GM23338 (cell line): ENCODE measurements at regions not wholly inside any gene's neighbourhood (a gene's known extent, or its start where the extent isn't known, plus 50 kb on each side); places are given as distances from the start of the nearest gene placed in this dataset.
A peak's percentile ranks its signal among the peaks of the same experiment; 100 is the strongest.

Experiments used
- ATAC-seq: fragments of 200-7000 bp; cut with Tn5 transposase; 3 replicates; pipeline ENCODE4 v1.9.1; 2020
- DNase-seq: peaks from one replicate; pipeline ENCODE4 v3.0.0-alpha.2; 2015; ENCODE audit warnings: low spot score
- H2AFZ ChIP-seq: fragments of 200-600 bp; sonication (generic); 2 replicates; pipeline ENCODE4 v1.8.0; 2016; ENCODE audit warnings: antibody characterized with exemption, mild to moderate bottlenecking, moderate library complexity
- H3F3A ChIP-seq: fragments of 200-600 bp; sonication (generic); replicated peaks from 2 replicates; pipeline ENCODE4 v1.8.0; 2017; ENCODE audit warnings: antibody characterized with exemption, mixed run types, low read depth
- H3K27ac ChIP-seq: fragments of 200-600 bp; sonication (generic); 2 replicates; pipeline ENCODE4 v1.6.1; 2016; ENCODE audit warnings: low read depth
- H3K27me3 ChIP-seq: fragments of 200-600 bp; sonication (generic); 2 replicates; pipeline ENCODE4 v1.8.0; 2016; ENCODE audit warnings: mild to moderate bottlenecking, mixed run types, moderate library complexity; ENCODE audit not compliant: insufficient read depth
- H3K36me3 ChIP-seq: fragments of 200-600 bp; sonication (generic); 2 replicates; pipeline ENCODE4 v1.8.0; 2016; ENCODE audit warnings: mild to moderate bottlenecking; ENCODE audit not compliant: insufficient read depth
- H3K4me1 ChIP-seq: fragments of 200-600 bp; sonication (generic); 2 replicates; pipeline ENCODE4 v1.8.0; 2016; ENCODE audit warnings: mild to moderate bottlenecking, moderate library complexity; ENCODE audit not compliant: insufficient read depth
- H3K4me2 ChIP-seq: fragments of 200-600 bp; sonication (generic); 2 replicates; pipeline ENCODE4 v1.7.1; 2017; ENCODE audit warnings: mixed run types
- H3K4me3 ChIP-seq: fragments of 200-600 bp; sonication (generic); 2 replicates; pipeline ENCODE4 v1.6.1; 2016; ENCODE audit warnings: mixed run types
- H3K79me2 ChIP-seq: fragments of 200-600 bp; sonication (generic); replicated peaks from 2 replicates; pipeline ENCODE4 v1.8.0; 2017; ENCODE audit warnings: mild to moderate bottlenecking; ENCODE audit not compliant: insufficient read depth
- H3K9me2 ChIP-seq: fragments of 200-600 bp; sonication (generic); 2 replicates; pipeline ENCODE4 v1.8.0; 2017; ENCODE audit not compliant: insufficient read depth
- H4K20me1 ChIP-seq: fragments of 200-600 bp; sonication (generic); replicated peaks from 2 replicates; pipeline ENCODE4 v1.8.0; 2017; ENCODE audit warnings: mild to moderate bottlenecking; ENCODE audit not compliant: insufficient read depth
- H3K27ac Mint-ChIP-seq: 2 replicates; pipeline ENCODE4 v1.8.0; 2020; ENCODE audit warnings: inconsistent platforms, mild to moderate bottlenecking, moderate library complexity, mixed read lengths
- H3K27me3 Mint-ChIP-seq: 3 replicates; pipeline ENCODE4 v1.8.0; 2022; ENCODE audit warnings: low read depth, mild to moderate bottlenecking, moderate library complexity, mixed read lengths, inconsistent platforms; ENCODE audit not compliant: insufficient read depth, poor library complexity
- H3K36me3 Mint-ChIP-seq: 3 replicates; pipeline ENCODE4 v1.8.0; 2021; ENCODE audit warnings: low read depth, mild to moderate bottlenecking, inconsistent platforms, moderate library complexity, mixed read lengths
- H3K4me1 Mint-ChIP-seq: 3 replicates; pipeline ENCODE4 v1.8.0; 2020; ENCODE audit warnings: mild to moderate bottlenecking, inconsistent platforms, mixed read lengths
- H3K4me3 Mint-ChIP-seq: 3 replicates; pipeline ENCODE4 v1.8.0; 2021; ENCODE audit warnings: moderate library complexity, mild to moderate bottlenecking, inconsistent platforms, mixed read lengths
- H3K9me3 Mint-ChIP-seq: 3 replicates; pipeline ENCODE4 v1.8.0; 2020; ENCODE audit warnings: moderate library complexity, mild to moderate bottlenecking, inconsistent platforms, mixed read lengths
- CREB1 ChIP-seq: fragments of 250-450 bp; sonication (Bioruptor Pico); IDR thresholded peaks from 2 replicates; pipeline ENCODE4 v1.5.0; 2020; ENCODE audit warnings: low read depth, mild to moderate bottlenecking, moderate library complexity
- EZH2 ChIP-seq: fragments of 200-600 bp; sonication (generic); IDR thresholded peaks from one replicate; pipeline ENCODE4 v1.8.0; 2017; ENCODE audit warnings: antibody characterized with exemption, mild to moderate bottlenecking, low read depth; ENCODE audit not compliant: unreplicated experiment
- EZH2phosphoT487 ChIP-seq: fragments of 200-600 bp; sonication (generic); IDR thresholded peaks from one replicate; pipeline ENCODE4 v1.8.1; 2018; ENCODE audit warnings: antibody characterized with exemption; ENCODE audit not compliant: unreplicated experiment
- JUNB ChIP-seq: IDR thresholded peaks from one replicate; pipeline ENCODE4 v1.6.1; 2016; ENCODE audit warnings: antibody characterized with exemption; ENCODE audit not compliant: unreplicated experiment
- NANOG ChIP-seq: IDR thresholded peaks from 2 replicates; pipeline ENCODE4 v1.6.1; 2016; ENCODE audit warnings: antibody characterized with exemption, borderline replicate concordance
- POLR2AphosphoS5 ChIP-seq: IDR thresholded peaks from 2 replicates; pipeline ENCODE4 v1.6.1; 2016; ENCODE audit warnings: antibody characterized with exemption, low read depth
- REST ChIP-seq: IDR thresholded peaks from one replicate; pipeline ENCODE4 v1.6.1; 2018; ENCODE audit warnings: antibody characterized with exemption; ENCODE audit not compliant: unreplicated experiment
- STAT1 ChIP-seq: IDR thresholded peaks from one replicate; pipeline ENCODE4 v1.6.1; 2016; ENCODE audit warnings: antibody characterized with exemption; ENCODE audit not compliant: unreplicated experiment
- ZNF114 ChIP-seq: fragments of 250-450 bp; sonication (Bioruptor Pico); IDR thresholded peaks from 2 replicates; pipeline ENCODE4 v1.5.0; 2020; ENCODE audit warnings: mild to moderate bottlenecking, moderate library complexity
- ZNF331 ChIP-seq: fragments of 250-450 bp; sonication (Bioruptor Pico); IDR thresholded peaks from 2 replicates; pipeline ENCODE4 v1.5.0; 2020; ENCODE audit warnings: low read depth, mild to moderate bottlenecking, moderate library complexity
- TF ChIP-seq, protein P1 (sequence below): fragments of 250-450 bp; sonication (Bioruptor Pico); IDR thresholded peaks from 2 replicates; pipeline ENCODE4 v1.5.0; 2020; ENCODE audit warnings: mild to moderate bottlenecking, moderate library complexity
- TF ChIP-seq, protein P2 (sequence below), 2 experiments: fragments of 200-600 bp in 1 of 2; sonication (generic) in 1 of 2; conservative IDR thresholded peaks; 2 replicates each; pipeline versions ENCODE4 v1.5.1 to v1.6.1; 2016 to 2017; ENCODE audit warnings: antibody characterized with exemption in 2 of 2, low read depth in 2 of 2, mild to moderate bottlenecking in 2 of 2, moderate library complexity in 1 of 2
- TF ChIP-seq, protein P3 (sequence below): IDR thresholded peaks from 2 replicates; pipeline ENCODE4 v1.6.1; 2016; ENCODE audit warnings: antibody characterized with exemption

- Histone ChIP-seq H3K79me2 (no peaks in the 10 kb centered on the region), H3K36me3 (no peaks in the 10 kb centered on the region), H4K20me1 (no peaks in the 10 kb centered on the region), H3K4me1 (peaks cover 8% of the 10 kb centered on the region), H3K4me2 (peak overlapping the region; percentile 7; the same call in 1 of the 2 replicates), H3K4me3 (no peak overlapping the region), H3K27me3 (no peaks in the 10 kb centered on the region), H2AFZ (no peak overlapping the region), H3K27ac (no peak overlapping the region), H3F3A (no peaks in the 10 kb centered on the region), H3K9me2 (peaks cover 4% of the 10 kb centered on the region; the same call in 1 of the 2 replicates)
- ATAC-seq (no peak), DNase-seq (no peak)
- H3K27me3 Mint-ChIP-seq: no peaks in the 10 kb centered on the region
- H3K4me1 Mint-ChIP-seq: peaks cover 14% of the 10 kb centered on the region; the same call in 2 of the 3 replicates
- H3K27ac Mint-ChIP-seq: no peak overlapping the region; the same call in 1 of the 2 replicates
- no peaks in the 10 kb centered on the region for H3K9me3 Mint-ChIP-seq
- TF ChIP-seq CREB1 (CRISPR knock-in tag) (no peak), REST (no peak), STAT1 (no peak), EZH2 (no peak), ZNF331 (CRISPR knock-in tag) (no peak), EZH2phosphoT487 (no peak), NANOG (no peak), JUNB (no peak), ZNF114 (CRISPR knock-in tag) (no peak), POLR2AphosphoS5 (no peak)
- TF ChIP-seq, protein P1, sequence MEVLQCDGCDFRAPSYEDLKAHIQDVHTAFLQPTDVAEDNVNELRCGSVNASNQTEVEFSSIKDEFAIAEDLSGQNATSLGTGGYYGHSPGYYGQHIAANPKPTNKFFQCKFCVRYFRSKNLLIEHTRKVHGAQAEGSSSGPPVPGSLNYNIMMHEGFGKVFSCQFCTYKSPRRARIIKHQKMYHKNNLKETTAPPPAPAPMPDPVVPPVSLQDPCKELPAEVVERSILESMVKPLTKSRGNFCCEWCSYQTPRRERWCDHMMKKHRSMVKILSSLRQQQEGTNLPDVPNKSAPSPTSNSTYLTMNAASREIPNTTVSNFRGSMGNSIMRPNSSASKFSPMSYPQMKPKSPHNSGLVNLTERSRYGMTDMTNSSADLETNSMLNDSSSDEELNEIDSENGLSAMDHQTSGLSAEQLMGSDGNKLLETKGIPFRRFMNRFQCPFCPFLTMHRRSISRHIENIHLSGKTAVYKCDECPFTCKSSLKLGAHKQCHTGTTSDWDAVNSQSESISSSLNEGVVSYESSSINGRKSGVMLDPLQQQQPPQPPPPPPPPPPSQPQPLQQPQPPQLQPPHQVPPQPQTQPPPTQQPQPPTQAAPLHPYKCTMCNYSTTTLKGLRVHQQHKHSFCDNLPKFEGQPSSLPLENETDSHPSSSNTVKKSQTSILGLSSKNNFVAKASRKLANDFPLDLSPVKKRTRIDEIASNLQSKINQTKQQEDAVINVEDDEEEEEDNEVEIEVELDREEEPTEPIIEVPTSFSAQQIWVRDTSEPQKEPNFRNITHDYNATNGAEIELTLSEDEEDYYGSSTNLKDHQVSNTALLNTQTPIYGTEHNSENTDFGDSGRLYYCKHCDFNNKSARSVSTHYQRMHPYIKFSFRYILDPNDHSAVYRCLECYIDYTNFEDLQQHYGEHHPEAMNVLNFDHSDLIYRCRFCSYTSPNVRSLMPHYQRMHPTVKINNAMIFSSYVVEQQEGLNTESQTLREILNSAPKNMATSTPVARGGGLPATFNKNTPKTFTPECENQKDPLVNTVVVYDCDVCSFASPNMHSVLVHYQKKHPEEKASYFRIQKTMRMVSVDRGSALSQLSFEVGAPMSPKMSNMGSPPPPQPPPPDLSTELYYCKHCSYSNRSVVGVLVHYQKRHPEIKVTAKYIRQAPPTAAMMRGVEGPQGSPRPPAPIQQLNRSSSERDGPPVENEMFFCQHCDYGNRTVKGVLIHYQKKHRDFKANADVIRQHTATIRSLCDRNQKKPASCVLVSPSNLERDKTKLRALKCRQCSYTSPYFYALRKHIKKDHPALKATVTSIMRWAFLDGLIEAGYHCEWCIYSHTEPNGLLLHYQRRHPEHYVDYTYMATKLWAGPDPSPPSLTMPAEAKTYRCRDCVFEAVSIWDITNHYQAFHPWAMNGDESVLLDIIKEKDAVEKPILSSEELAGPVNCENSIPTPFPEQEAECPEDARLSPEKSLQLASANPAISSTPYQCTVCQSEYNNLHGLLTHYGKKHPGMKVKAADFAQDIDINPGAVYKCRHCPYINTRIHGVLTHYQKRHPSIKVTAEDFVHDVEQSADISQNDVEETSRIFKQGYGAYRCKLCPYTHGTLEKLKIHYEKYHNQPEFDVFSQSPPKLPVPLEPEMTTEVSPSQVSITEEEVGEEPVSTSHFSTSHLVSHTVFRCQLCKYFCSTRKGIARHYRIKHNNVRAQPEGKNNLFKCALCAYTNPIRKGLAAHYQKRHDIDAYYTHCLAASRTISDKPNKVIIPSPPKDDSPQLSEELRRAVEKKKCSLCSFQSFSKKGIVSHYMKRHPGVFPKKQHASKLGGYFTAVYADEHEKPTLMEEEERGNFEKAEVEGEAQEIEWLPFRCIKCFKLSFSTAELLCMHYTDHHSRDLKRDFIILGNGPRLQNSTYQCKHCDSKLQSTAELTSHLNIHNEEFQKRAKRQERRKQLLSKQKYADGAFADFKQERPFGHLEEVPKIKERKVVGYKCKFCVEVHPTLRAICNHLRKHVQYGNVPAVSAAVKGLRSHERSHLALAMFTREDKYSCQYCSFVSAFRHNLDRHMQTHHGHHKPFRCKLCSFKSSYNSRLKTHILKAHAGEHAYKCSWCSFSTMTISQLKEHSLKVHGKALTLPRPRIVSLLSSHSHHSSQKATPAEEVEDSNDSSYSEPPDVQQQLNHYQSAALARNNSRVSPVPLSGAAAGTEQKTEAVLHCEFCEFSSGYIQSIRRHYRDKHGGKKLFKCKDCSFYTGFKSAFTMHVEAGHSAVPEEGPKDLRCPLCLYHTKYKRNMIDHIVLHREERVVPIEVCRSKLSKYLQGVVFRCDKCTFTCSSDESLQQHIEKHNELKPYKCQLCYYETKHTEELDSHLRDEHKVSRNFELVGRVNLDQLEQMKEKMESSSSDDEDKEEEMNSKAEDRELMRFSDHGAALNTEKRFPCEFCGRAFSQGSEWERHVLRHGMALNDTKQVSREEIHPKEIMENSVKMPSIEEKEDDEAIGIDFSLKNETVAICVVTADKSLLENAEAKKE (CRISPR knock-in tag): no peak
- TF ChIP-seq, protein P2, sequence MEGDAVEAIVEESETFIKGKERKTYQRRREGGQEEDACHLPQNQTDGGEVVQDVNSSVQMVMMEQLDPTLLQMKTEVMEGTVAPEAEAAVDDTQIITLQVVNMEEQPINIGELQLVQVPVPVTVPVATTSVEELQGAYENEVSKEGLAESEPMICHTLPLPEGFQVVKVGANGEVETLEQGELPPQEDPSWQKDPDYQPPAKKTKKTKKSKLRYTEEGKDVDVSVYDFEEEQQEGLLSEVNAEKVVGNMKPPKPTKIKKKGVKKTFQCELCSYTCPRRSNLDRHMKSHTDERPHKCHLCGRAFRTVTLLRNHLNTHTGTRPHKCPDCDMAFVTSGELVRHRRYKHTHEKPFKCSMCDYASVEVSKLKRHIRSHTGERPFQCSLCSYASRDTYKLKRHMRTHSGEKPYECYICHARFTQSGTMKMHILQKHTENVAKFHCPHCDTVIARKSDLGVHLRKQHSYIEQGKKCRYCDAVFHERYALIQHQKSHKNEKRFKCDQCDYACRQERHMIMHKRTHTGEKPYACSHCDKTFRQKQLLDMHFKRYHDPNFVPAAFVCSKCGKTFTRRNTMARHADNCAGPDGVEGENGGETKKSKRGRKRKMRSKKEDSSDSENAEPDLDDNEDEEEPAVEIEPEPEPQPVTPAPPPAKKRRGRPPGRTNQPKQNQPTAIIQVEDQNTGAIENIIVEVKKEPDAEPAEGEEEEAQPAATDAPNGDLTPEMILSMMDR (conservative IDR thresholded peaks at IDR 0.05; ENCODE audit: low read depth in 2 of 2): no peak
- TF ChIP-seq, protein P3, sequence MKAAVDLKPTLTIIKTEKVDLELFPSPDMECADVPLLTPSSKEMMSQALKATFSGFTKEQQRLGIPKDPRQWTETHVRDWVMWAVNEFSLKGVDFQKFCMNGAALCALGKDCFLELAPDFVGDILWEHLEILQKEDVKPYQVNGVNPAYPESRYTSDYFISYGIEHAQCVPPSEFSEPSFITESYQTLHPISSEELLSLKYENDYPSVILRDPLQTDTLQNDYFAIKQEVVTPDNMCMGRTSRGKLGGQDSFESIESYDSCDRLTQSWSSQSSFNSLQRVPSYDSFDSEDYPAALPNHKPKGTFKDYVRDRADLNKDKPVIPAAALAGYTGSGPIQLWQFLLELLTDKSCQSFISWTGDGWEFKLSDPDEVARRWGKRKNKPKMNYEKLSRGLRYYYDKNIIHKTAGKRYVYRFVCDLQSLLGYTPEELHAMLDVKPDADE: no peak
- H3K4me3 Mint-ChIP-seq: no peak overlapping the region
- H3K36me3 Mint-ChIP-seq: no peaks in the 10 kb centered on the region
Observed at GRCh38 chr20:17128206-17128605, 98.6 kb upstream of the PCSK2 start.
